HEK293 (cell line): ENCODE measurements at regions not wholly inside any gene's neighbourhood (a gene's known extent, or its start where the extent isn't known, plus 50 kb on each side); places are given as distances from the start of the nearest gene placed in this dataset.

Experiments used
- CTCF ChIA-PET: fragments of 350-600 bp; formaldehyde crosslinking; extraction: SDS; loops from one replicate; lab custom pipeline; 2021; ENCODE audit warnings: antibody characterized with exemption; lab: Yijun Ruan, JAX
- POLR2A ChIA-PET: fragments of 300-600 bp; formaldehyde crosslinking; extraction: SDS; loops from one replicate; lab custom pipeline; 2020; ENCODE audit warnings: antibody characterized with exemption, inconsistent platforms; lab: Yijun Ruan, JAX
- H3K27ac ChIP-seq: fragments of 200-500 bp; sonication (Bioruptor generic); 2 replicates; pipeline ENCODE4 v1.5.1; 2014; ENCODE audit warnings: low read depth, low read length, control low read depth, inconsistent platforms; ENCODE audit errors: extremely low read depth
- H3K36me3 ChIP-seq, 2 experiments: fragments of 200-500 bp in 1 of 2; sonication (Bioruptor generic) in 1 of 2; 1 replicate in 1 of 2; 2 replicates in 1 of 2; pipeline ENCODE4 v1.5.1; 2014 to 2017; ENCODE audit warnings: inconsistent platforms in 2 of 2, low read length in 2 of 2; ENCODE audit not compliant: control insufficient read depth in 2 of 2, insufficient read depth in 1 of 2
- H3K4me1 ChIP-seq: fragments of 200-500 bp; sonication (Bioruptor generic); 2 replicates; pipeline ENCODE4 v1.5.1; 2014; ENCODE audit warnings: mild to moderate bottlenecking, low read length, inconsistent platforms; ENCODE audit not compliant: control insufficient read depth, insufficient read depth
- H3K4me3 ChIP-seq: 2 replicates; pipeline ENCODE4 v1.5.1; 2011; ENCODE audit warnings: low read depth, mild to moderate bottlenecking, control low read depth, low read length, moderate library complexity
- H3K9me3 ChIP-seq: fragments of 200-500 bp; sonication (Bioruptor generic); 2 replicates; pipeline ENCODE4 v1.5.1; 2014; ENCODE audit warnings: low read depth, low read length, inconsistent platforms; ENCODE audit not compliant: control insufficient read depth, insufficient read depth
- CTCF ChIP-seq: fragments of 450-650 bp; formaldehyde crosslinking; IDR thresholded peaks from 2 replicates; pipeline ENCODE4 v1.5.1; 2016; ENCODE audit warnings: missing biosample characterization, missing genetic modification characterization
- GLI2 ChIP-seq: fragments of 450-650 bp; formaldehyde crosslinking; IDR thresholded peaks from 2 replicates; pipeline ENCODE4; 2017; ENCODE audit warnings: missing biosample characterization, missing genetic modification characterization, low read depth, borderline replicate concordance
- HIC1 ChIP-seq: fragments of 450-650 bp; formaldehyde crosslinking; IDR thresholded peaks from 2 replicates; pipeline ENCODE4 v1.5.1; 2016; ENCODE audit warnings: missing biosample characterization, missing genetic modification characterization
- SCRT1 ChIP-seq: fragments of 450-650 bp; formaldehyde crosslinking; IDR thresholded peaks from 2 replicates; pipeline ENCODE4 v1.5.1; 2016; ENCODE audit warnings: missing biosample characterization, missing genetic modification characterization, borderline replicate concordance
- SCRT2 ChIP-seq: fragments of 450-650 bp; formaldehyde crosslinking; IDR thresholded peaks from 2 replicates; pipeline ENCODE4 v1.5.1; 2016; ENCODE audit warnings: missing biosample characterization, missing genetic modification characterization
- SP2 ChIP-seq: fragments of 450-650 bp; formaldehyde crosslinking; IDR thresholded peaks from 2 replicates; pipeline ENCODE4 v1.5.1; 2016; ENCODE audit warnings: missing biosample characterization, missing genetic modification characterization
- YY1 ChIP-seq: fragments of 450-650 bp; formaldehyde crosslinking; IDR thresholded peaks from 2 replicates; pipeline ENCODE4 v1.5.1; 2018; ENCODE audit warnings: missing biosample characterization, missing genetic modification characterization
- ZBTB8A ChIP-seq: fragments of 450-650 bp; formaldehyde crosslinking; IDR thresholded peaks from 2 replicates; pipeline ENCODE4 v1.5.1; 2016; ENCODE audit warnings: missing biosample characterization, missing genetic modification characterization
- ZNF121 ChIP-seq: fragments of 450-650 bp; formaldehyde crosslinking; IDR thresholded peaks from 2 replicates; pipeline ENCODE4 v1.5.1; 2016; ENCODE audit warnings: missing biosample characterization, missing genetic modification characterization
- ZNF302 ChIP-seq: fragments of 450-650 bp; formaldehyde crosslinking; IDR thresholded peaks from 2 replicates; pipeline ENCODE4 v1.5.1; 2016; ENCODE audit warnings: missing biosample characterization, missing genetic modification characterization, low read depth
- ZNF354C ChIP-seq: fragments of 450-650 bp; formaldehyde crosslinking; IDR thresholded peaks from 2 replicates; pipeline ENCODE4 v1.5.1; 2016; ENCODE audit warnings: missing biosample characterization, missing genetic modification characterization, low read depth, borderline replicate concordance
- ZNF518A ChIP-seq: fragments of 450-650 bp; formaldehyde crosslinking; conservative IDR thresholded peaks from 2 replicates; pipeline ENCODE4 v1.5.1; 2016; ENCODE audit warnings: low read depth, missing biosample characterization, missing genetic modification characterization
- ZNF654 ChIP-seq: fragments of 450-650 bp; formaldehyde crosslinking; IDR thresholded peaks from 2 replicates; pipeline ENCODE4 v1.5.1; 2016; ENCODE audit warnings: low read depth, missing biosample characterization, missing genetic modification characterization
- ZNF664 ChIP-seq: fragments of 450-650 bp; formaldehyde crosslinking; IDR thresholded peaks from 2 replicates; pipeline ENCODE4 v1.5.1; 2016; ENCODE audit warnings: missing biosample characterization, missing genetic modification characterization
- ZNF830 ChIP-seq: fragments of 450-650 bp; IDR thresholded peaks from 2 replicates; pipeline ENCODE4 v1.5.0; 2018; ENCODE audit warnings: missing biosample characterization, missing genetic modification characterization, low read depth, mild to moderate bottlenecking, moderate library complexity

DNA sequence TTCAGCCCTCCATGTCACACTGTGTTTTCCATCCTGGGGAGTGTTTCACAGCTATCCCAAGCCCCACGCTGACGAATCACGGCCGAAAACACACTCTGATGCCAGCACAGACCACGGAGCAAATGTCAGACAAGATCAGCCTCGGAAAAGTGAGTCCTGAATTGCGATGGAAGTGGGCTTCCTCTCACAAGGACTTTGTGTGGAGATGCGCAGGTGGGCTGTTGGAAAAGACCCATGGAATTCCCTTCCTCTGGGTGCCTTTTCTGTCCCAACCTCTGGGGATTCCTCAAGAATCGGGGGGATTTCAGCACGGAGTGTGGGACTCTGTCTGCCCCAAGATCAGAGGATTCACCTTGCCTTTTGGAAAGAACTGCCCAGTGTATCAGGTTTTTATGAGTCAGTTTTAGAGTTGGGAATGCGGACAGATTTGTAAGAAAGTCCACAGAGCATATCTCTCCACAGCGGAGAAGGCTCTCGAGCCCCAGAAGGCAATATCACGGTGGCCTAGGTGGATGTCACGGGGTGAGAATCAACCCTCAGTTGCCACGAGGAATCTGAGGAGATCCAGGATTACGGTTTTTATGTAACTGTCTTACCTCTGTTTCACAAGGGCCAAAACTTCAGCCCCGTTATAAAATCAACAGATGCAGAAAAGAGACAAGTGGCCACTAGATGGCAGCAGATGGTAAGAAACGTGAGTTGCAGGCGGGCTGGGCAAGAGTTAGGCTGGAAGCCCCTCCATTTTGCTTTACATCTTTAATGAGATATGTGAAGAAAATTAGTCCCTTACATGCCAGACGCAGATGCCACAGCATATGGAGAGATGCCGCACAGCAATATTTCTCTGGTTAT, 201.9 kb downstream of the DAD1 start:
- Histone ChIP-seq H3K9me3 (no peaks in the 10 kb centered on the region), H3K4me1 (no peaks in the 10 kb centered on the region), H3K4me3 (no peak overlapping the region), H3K36me3 (no peaks in the 10 kb centered on the region), H3K27ac (no peak overlapping the region)
- ChIA-PET CTCF (interaction anchor here (0.6 to 3.6 kb wide), 16 partner anchors 11 to 473 kb away, joined by 3 to 30 read pairs (median 4); no protein-coding TSS in a partner anchor), POLR2A (no interaction called here)
- TF ChIP-seq ZNF354C (no peak), ZNF664 (tag by site-specific recombination) (peak; percentile 98), SCRT2 (peak; percentile 88), SCRT1 (tag by site-specific recombination) (no peak), ZNF518A (tag by site-specific recombination) (0 out of 2 replicates have a peak, but pooled peaks have one; percentile 17), YY1 (tag by site-specific recombination) (peak; percentile 47; the same call in 1 of the 2 replicates), CTCF (tag by site-specific recombination) (peak; percentile 69), GLI2 (tag by site-specific recombination) (no peak), HIC1 (tag by site-specific recombination) (no peak), SP2 (no peak), ZNF654 (tag by site-specific recombination) (peak; percentile 90), ZBTB8A (peak; percentile 34; the same call in 1 of the 2 replicates), ZNF121 (0 out of 2 replicates have a peak, but pooled peaks have one; percentile 22), ZNF830 (no peak), ZNF302 (tag by site-specific recombination) (no peak)
